GM19328 (cell line): ENCODE measurements at regions not wholly inside any gene's neighbourhood (a gene's known extent, or its start where the extent isn't known, plus 50 kb on each side); places are given as distances from the start of the nearest gene placed in this dataset.

Source experiments
- ATAC-seq: cut with Tn5 transposase; IDR thresholded peaks from one replicate; pipeline ENCODE4 v1.9.1; 2021; ENCODE audit warnings: mild to moderate bottlenecking, moderate library complexity; ENCODE audit not compliant: unreplicated experiment

GRCh38 chr12:98418357-98419075 is 96.9 kb upstream of the TMPO start:
- ATAC-seq, result no peak

- no peak for ATAC-seq
These were observed 96.2 kb upstream of the TMPO start for GRCh38 chr12:98419081-98419794.

GRCh38 chr12:98419795-98420404 is 95.5 kb upstream of the TMPO start:
- no peak for ATAC-seq

- no peak for ATAC-seq
These were observed 94.9 kb upstream of the TMPO start for GRCh38 chr12:98420461-98420860.

GRCh38 chr12:98421316-98421715 is 94.1 kb upstream of the TMPO start:
- no peak for ATAC-seq

GRCh38 chr12:98422359-98422758 is 93.0 kb upstream of the TMPO start:
- ATAC-seq, result no peak

GRCh38 chr12:98422812-98423211 is 92.6 kb upstream of the TMPO start:
- no peak for ATAC-seq

GRCh38 chr12:98423963-98424362 is 91.4 kb upstream of the TMPO start:
- ATAC-seq, result no peak

GRCh38 chr12:98424726-98425401 is 90.5 kb upstream of the TMPO start:
- peak; percentile 82 for ATAC-seq

GRCh38 chr12:98425859-98426258 is 89.5 kb upstream of the TMPO start:
- ATAC-seq, result no peak

GRCh38 chr12:98431089-98431488 is 84.3 kb upstream of the TMPO start:
- ATAC-seq, result no peak

GRCh38 chr12:98437166-98437565 is 78.2 kb upstream of the TMPO start:
- ATAC-seq, result no peak

- ATAC-seq, result no peak
These were observed 77.4 kb upstream of the TMPO start for GRCh38 chr12:98437806-98438595.

- no peak for ATAC-seq
These were observed 76.6 kb upstream of the TMPO start for GRCh38 chr12:98438656-98439230.

- ATAC-seq, result no peak
These were observed 75.9 kb upstream of the TMPO start for GRCh38 chr12:98439471-98439951.

GRCh38 chr12:98439981-98440581 is 75.3 kb upstream of the TMPO start:
- no peak for ATAC-seq

- ATAC-seq, result no peak
These were observed 69.3 kb upstream of the TMPO start for GRCh38 chr12:98446060-98446459.

- ATAC-seq, result no peak
These were observed 68.7 kb upstream of the TMPO start for GRCh38 chr12:98446682-98447081.

- ATAC-seq, result no peak
These were observed 65.8 kb upstream of the TMPO start for GRCh38 chr12:98449584-98449983.

GRCh38 chr12:98453070-98453469 is 62.3 kb upstream of the TMPO start:
- no peak for ATAC-seq
